Fibroblast of lung (primary cell): ENCODE measurements at regions not wholly inside any gene's neighbourhood (a gene's known extent, or its start where the extent isn't known, plus 50 kb on each side); places are given as distances from the start of the nearest gene placed in this dataset.
A peak's percentile ranks its signal among the peaks of the same experiment; 100 is the strongest.

Source experiments
- DNase-seq, 2 donors: peaks; one replicate each; pipeline versions ENCODE4 v3.0.0 to v3.0.0-alpha.2; 2010; ENCODE audit warnings: low read depth in 2 of 2
- H2AFZ ChIP-seq: 2 replicates; pipeline ENCODE4 v1.5.1; 2012; ENCODE audit warnings: low read length, control low read depth, inconsistent platforms
- H3K27ac ChIP-seq: 2 replicates; pipeline ENCODE4 v1.5.1; 2011; ENCODE audit warnings: low read length, control low read depth; ENCODE audit not compliant: insufficient read depth
- H3K27me3 ChIP-seq: 2 replicates; pipeline ENCODE4 v1.5.1; 2011; ENCODE audit warnings: mild to moderate bottlenecking, low read length; ENCODE audit not compliant: control insufficient read depth, insufficient read depth
- H3K36me3 ChIP-seq: 2 replicates; pipeline ENCODE4 v1.5.1; 2011; ENCODE audit warnings: low read length; ENCODE audit not compliant: control insufficient read depth, insufficient read depth
- H3K4me1 ChIP-seq: 2 replicates; pipeline ENCODE4 v1.5.1; 2011; ENCODE audit warnings: low read length; ENCODE audit not compliant: control insufficient read depth, insufficient read depth; ENCODE audit errors: extremely low read depth
- H3K4me2 ChIP-seq: 2 replicates; pipeline ENCODE4 v1.5.1; 2011; ENCODE audit warnings: low read length, control low read depth; ENCODE audit not compliant: insufficient read depth; ENCODE audit errors: extremely low read depth
- H3K4me3 ChIP-seq, 4 experiments: fragments of 200-600 bp in 1 of 4; sonication (generic) in 1 of 4; replicated peaks in 1 of 4; 2 replicates each; pipeline ENCODE4 v1.5.1; 2011 to 2016; ENCODE audit warnings: low read length in 4 of 4, low read depth in 3 of 4, mild to moderate bottlenecking in 3 of 4, control low read depth in 2 of 4, inconsistent platforms in 1 of 4, mixed read lengths in 1 of 4; ENCODE audit not compliant: insufficient read depth in 1 of 4; ENCODE audit errors: control extremely low read depth in 1 of 4
- H3K79me2 ChIP-seq: 2 replicates; pipeline ENCODE4 v1.5.1; 2012; ENCODE audit warnings: mild to moderate bottlenecking, low read length, inconsistent platforms; ENCODE audit not compliant: control insufficient read depth, insufficient read depth
- H3K9ac ChIP-seq: 2 replicates; pipeline ENCODE4 v1.5.1; 2011; ENCODE audit warnings: mild to moderate bottlenecking, low read length, control low read depth; ENCODE audit not compliant: insufficient read depth
- H3K9me3 ChIP-seq: 2 replicates; pipeline ENCODE4 v1.5.1; 2012; ENCODE audit warnings: low read depth, low read length; ENCODE audit not compliant: control insufficient read depth, insufficient read depth
- H4K20me1 ChIP-seq: 2 replicates; pipeline ENCODE4 v1.5.1; 2011; ENCODE audit warnings: low read length; ENCODE audit not compliant: control insufficient read depth, insufficient read depth; ENCODE audit errors: extremely low read depth
- CTCF ChIP-seq, 2 donors: IDR thresholded peaks in 1 of 2; conservative IDR thresholded peaks in 1 of 2; 1 replicate in 1 of 2; 2 replicates in 1 of 2; pipeline ENCODE4 v1.5.1; 2011 to 2012; ENCODE audit warnings: low read length in 2 of 2, control low read depth in 1 of 2, inconsistent platforms in 1 of 2, low read depth in 1 of 2, mild to moderate bottlenecking in 1 of 2
- EZH2 ChIP-seq: IDR thresholded peaks from 2 replicates; pipeline ENCODE4 v1.5.1; 2012; ENCODE audit warnings: low read length, control low read depth, mild to moderate bottlenecking; ENCODE audit errors: missing control alignments

GRCh38 chr6:10154251-10154650 is 260.6 kb downstream of the TFAP2A start:
- TF ChIP-seq CTCF (conservative IDR thresholded peaks at IDR 0.05 in 1 of 2, IDR thresholded peaks at IDR 0.05 in 1 of 2; ENCODE audit: low read depth in 1 of 2, low read length in 2 of 2) = no peak
- Histone ChIP-seq H4K20me1 (no peaks in the 10 kb centered on the region), H3K9me3 (no peaks in the 10 kb centered on the region), H2AFZ (no peak overlapping the region), H3K9ac (no peak overlapping the region), H3K4me3 (no peak overlapping the region), H3K79me2 (no peaks in the 10 kb centered on the region), H3K36me3 (no peaks in the 10 kb centered on the region), H3K27me3 (no peaks in the 10 kb centered on the region), H3K4me1 (no peaks in the 10 kb centered on the region), H3K4me2 (no peak overlapping the region), H3K27ac (no peak overlapping the region)
- DNase-seq = no peak

DNA sequence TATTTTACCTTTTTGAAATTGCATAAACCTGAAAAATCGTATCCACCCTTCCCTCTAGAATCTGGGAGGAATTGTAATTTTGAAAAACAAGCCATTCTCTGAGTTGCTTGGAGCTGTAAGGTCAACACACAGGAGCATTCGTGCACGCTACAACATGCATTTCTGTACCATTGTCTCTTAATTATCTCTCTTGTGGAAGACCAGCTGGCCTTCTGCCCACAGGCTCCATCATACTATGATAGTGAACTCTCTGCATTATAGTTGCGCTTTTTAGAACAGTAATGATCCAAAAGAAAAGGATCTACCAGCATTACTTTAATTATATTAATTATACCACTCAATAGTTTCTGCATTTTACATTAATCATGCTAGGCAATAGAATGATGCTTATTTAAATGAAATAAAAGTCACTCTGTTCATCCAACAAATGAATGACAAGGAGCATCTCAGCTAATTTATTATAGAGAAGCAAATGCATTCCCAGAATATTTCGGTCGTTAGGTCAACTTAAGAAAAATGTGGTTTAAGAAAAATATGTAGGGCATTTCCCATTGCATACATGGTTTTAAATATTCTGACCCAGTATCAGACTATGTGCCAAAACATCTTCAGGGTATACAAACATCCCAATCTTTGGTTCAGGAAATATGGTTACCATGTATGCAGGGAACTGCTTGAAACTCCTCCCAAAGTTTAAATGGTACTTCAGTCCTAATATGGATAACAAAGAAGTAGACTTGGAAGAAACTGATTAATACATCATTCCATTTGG is 263.5 kb downstream of the TFAP2A start:
- no peak overlapping the region for H3K4me3 ChIP-seq
- no peak overlapping the region for H2AFZ ChIP-seq
- no peak overlapping the region for H3K9ac ChIP-seq
- H3K4me2 ChIP-seq = no peak overlapping the region
- H3K9me3 ChIP-seq = no peaks in the 10 kb centered on the region
- no peaks in the 10 kb centered on the region for H3K79me2 ChIP-seq
- no peaks in the 10 kb centered on the region for H3K4me1 ChIP-seq
- no peak for TF ChIP-seq CTCF (conservative IDR thresholded peaks at IDR 0.05 in 1 of 2, IDR thresholded peaks at IDR 0.05 in 1 of 2; ENCODE audit: low read depth in 1 of 2, low read length in 2 of 2)
- TF ChIP-seq EZH2 = no peak
- H4K20me1 ChIP-seq = no peaks in the 10 kb centered on the region
- H3K36me3 ChIP-seq = no peaks in the 10 kb centered on the region
- peak in 1 of 2 donors; percentile 43 for DNase-seq
- H3K27ac ChIP-seq = no peak overlapping the region
- no peaks in the 10 kb centered on the region for H3K27me3 ChIP-seq

DNA sequence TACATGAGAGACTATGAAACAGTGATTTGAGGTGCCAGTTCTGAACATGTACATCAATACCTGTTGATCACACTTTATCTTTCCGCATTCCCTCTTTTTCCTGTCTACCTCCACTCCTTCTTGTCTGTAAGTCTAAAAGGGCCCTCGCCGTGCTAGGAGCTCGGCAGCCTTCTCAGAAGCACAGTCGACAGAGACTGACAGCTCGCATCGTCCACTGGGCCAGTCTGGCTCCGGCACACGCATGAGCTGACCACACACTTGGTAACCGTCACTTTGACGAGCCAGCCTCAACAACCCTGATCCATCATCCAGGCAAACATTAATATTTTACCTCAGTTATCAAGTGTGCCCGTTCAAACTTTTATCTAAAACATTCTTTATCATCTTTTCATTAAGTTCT is 265.3 kb downstream of the TFAP2A start:
- H3K4me3 ChIP-seq = no peak overlapping the region
- no peak overlapping the region for H3K4me2 ChIP-seq
- H3K9ac ChIP-seq = no peak overlapping the region
- H3K9me3 ChIP-seq = no peaks in the 10 kb centered on the region
- no peaks in the 10 kb centered on the region for H3K36me3 ChIP-seq
- no peak overlapping the region for H2AFZ ChIP-seq
- H3K27me3 ChIP-seq = no peaks in the 10 kb centered on the region
- DNase-seq = no peak
- no peak for TF ChIP-seq CTCF (conservative IDR thresholded peaks at IDR 0.05 in 1 of 2, IDR thresholded peaks at IDR 0.05 in 1 of 2; ENCODE audit: low read depth in 1 of 2, low read length in 2 of 2)
- no peak for TF ChIP-seq EZH2
- H3K27ac ChIP-seq = no peak overlapping the region
- no peaks in the 10 kb centered on the region for H3K79me2 ChIP-seq
- no peaks in the 10 kb centered on the region for H4K20me1 ChIP-seq
- H3K4me1 ChIP-seq = no peaks in the 10 kb centered on the region
